Upper lobe of left lung (tissue), 4 donors: ENCODE measurements at regions not wholly inside any gene's neighbourhood (a gene's known extent, or its start where the extent isn't known, plus 50 kb on each side); places are given as distances from the start of the nearest gene placed in this dataset.

Experiments
- POLR2A ChIP-seq, 4 donors: fragments of 450-650 bp; IDR thresholded peaks; one replicate each; pipeline ENCODE4 v1.5.1; 2016 to 2017; ENCODE audit warnings: antibody characterized with exemption in 4 of 4, mild to moderate bottlenecking in 2 of 4
- POLR2AphosphoS5 ChIP-seq, 2 donors: sonication (generic); formaldehyde crosslinking; IDR thresholded peaks; one replicate each; pipeline ENCODE4 v1.5.1; 2017; ENCODE audit warnings: antibody characterized with exemption in 2 of 2
- TF ChIP-seq, protein P1 (sequence below), 6 experiments: fragments of 450-650 bp in 4 of 6; fragments of 200-600 bp in 2 of 6; sonication (generic) in 2 of 6; IDR thresholded peaks; one replicate each; pipeline ENCODE4 v1.5.1; 2016 to 2019; ENCODE audit warnings: antibody characterized with exemption in 6 of 6

DNA sequence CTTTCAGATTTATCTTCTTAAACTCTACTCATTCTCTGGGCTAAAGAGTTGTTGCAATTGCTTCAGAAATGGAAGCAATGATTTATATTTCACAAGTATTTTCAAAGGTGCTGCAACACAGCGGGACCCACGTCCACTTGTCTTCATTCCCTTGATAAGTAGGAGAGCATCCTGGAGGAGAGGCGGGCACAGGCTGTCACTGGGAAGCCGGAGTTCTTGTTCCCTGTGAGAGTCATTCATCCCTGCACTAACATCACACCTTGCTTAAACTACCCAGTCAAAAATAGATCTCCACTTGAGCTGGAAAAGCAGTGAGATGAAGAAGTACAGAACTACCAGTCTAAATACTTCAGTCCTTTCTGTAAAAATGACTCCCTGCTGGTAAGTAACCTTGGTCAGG, 160.5 kb upstream of the RASSF8 start:
- TF ChIP-seq, protein P1, sequence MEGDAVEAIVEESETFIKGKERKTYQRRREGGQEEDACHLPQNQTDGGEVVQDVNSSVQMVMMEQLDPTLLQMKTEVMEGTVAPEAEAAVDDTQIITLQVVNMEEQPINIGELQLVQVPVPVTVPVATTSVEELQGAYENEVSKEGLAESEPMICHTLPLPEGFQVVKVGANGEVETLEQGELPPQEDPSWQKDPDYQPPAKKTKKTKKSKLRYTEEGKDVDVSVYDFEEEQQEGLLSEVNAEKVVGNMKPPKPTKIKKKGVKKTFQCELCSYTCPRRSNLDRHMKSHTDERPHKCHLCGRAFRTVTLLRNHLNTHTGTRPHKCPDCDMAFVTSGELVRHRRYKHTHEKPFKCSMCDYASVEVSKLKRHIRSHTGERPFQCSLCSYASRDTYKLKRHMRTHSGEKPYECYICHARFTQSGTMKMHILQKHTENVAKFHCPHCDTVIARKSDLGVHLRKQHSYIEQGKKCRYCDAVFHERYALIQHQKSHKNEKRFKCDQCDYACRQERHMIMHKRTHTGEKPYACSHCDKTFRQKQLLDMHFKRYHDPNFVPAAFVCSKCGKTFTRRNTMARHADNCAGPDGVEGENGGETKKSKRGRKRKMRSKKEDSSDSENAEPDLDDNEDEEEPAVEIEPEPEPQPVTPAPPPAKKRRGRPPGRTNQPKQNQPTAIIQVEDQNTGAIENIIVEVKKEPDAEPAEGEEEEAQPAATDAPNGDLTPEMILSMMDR (IDR thresholded peaks at IDR 0.05): no peak
- no peak for TF ChIP-seq POLR2AphosphoS5 (IDR thresholded peaks at IDR 0.05)
- no peak for TF ChIP-seq POLR2A (IDR thresholded peaks at IDR 0.05)
